Parathyroid adenoma (tissue), 2 donors: ENCODE measurements at regions not wholly inside any gene's neighbourhood (a gene's known extent, or its start where the extent isn't known, plus 50 kb on each side); places are given as distances from the start of the nearest gene placed in this dataset.

ENCODE experiments used
- H2AFZ ChIP-seq: fragments of 300-600 bp; sonication (generic); one replicate; pipeline ENCODE4 v1.7.0; 2017; ENCODE audit warnings: antibody characterized with exemption, mild to moderate bottlenecking
- H3K27ac ChIP-seq: fragments of 300-600 bp; sonication (generic); one replicate; pipeline ENCODE4 v1.7.0; 2017
- H3K27me3 ChIP-seq: fragments of 300-600 bp; sonication (generic); one replicate; pipeline ENCODE4 v1.7.0; 2017; ENCODE audit warnings: low read length; ENCODE audit not compliant: control insufficient read depth, insufficient read depth
- H3K36me3 ChIP-seq: fragments of 300-600 bp; sonication (generic); one replicate; pipeline ENCODE4 v1.7.0; 2017; ENCODE audit warnings: low read length; ENCODE audit not compliant: control insufficient read depth, insufficient read depth
- H3K4me1 ChIP-seq: fragments of 300-600 bp; sonication (generic); one replicate; pipeline ENCODE4 v1.7.0; 2017; ENCODE audit warnings: control low read depth
- H3K4me2 ChIP-seq: fragments of 300-600 bp; sonication (generic); one replicate; pipeline ENCODE4 v1.7.0; 2017; ENCODE audit warnings: low read length
- H3K4me3 ChIP-seq: fragments of 300-600 bp; sonication (generic); one replicate; pipeline ENCODE4 v1.7.0; 2017; ENCODE audit warnings: low read depth, low read length
- H3K79me2 ChIP-seq: fragments of 300-600 bp; sonication (generic); one replicate; pipeline ENCODE4 v1.7.0; 2017; ENCODE audit warnings: control low read depth
- H3K9ac ChIP-seq: fragments of 300-600 bp; sonication (generic); one replicate; pipeline ENCODE4 v1.7.0; 2017; ENCODE audit warnings: mild to moderate bottlenecking
- H3K9me3 ChIP-seq: fragments of 300-600 bp; sonication (generic); one replicate; pipeline ENCODE4 v1.7.0; 2017; ENCODE audit warnings: low read length; ENCODE audit not compliant: control insufficient read depth
- CTCF ChIP-seq: fragments of 300-600 bp; sonication (generic); IDR thresholded peaks from one replicate; pipeline ENCODE4 v1.7.0; 2017; ENCODE audit warnings: antibody characterized with exemption, mild to moderate bottlenecking
- donor health status: primary hyperparathyroidism.

- H3K79me2 ChIP-seq: no peaks in the 10 kb centered on the region
- no peaks in the 10 kb centered on the region for H3K4me1 ChIP-seq
- H2AFZ ChIP-seq: no peak overlapping the region
- H3K27me3 ChIP-seq: no peaks in the 10 kb centered on the region
- no peak for TF ChIP-seq CTCF
- no peaks in the 10 kb centered on the region for H3K36me3 ChIP-seq
- no peaks in the 10 kb centered on the region for H3K9me3 ChIP-seq
- H3K27ac ChIP-seq: no peak overlapping the region
- no peak overlapping the region for H3K4me3 ChIP-seq
- H3K9ac ChIP-seq: no peak overlapping the region
- H3K4me2 ChIP-seq: no peak overlapping the region
Measured at GRCh38 chr5:125660231-125660895, 762.8 kb upstream of the GRAMD2B start.

- Histone ChIP-seq H3K4me3 (no peak overlapping the region), H3K36me3 (no peaks in the 10 kb centered on the region), H3K9me3 (no peaks in the 10 kb centered on the region), H3K27ac (no peak overlapping the region), H3K27me3 (no peaks in the 10 kb centered on the region), H2AFZ (no peak overlapping the region), H3K79me2 (no peaks in the 10 kb centered on the region), H3K9ac (no peak overlapping the region), H3K4me1 (no peaks in the 10 kb centered on the region), H3K4me2 (no peak overlapping the region)
- no peak for TF ChIP-seq CTCF
Measured at GRCh38 chr5:125661584-125661983, 761.6 kb upstream of the GRAMD2B start.

GRCh38 chr5:125668884-125669283, 754.3 kb upstream of the GRAMD2B start:
- no peak for TF ChIP-seq CTCF
- Histone ChIP-seq H3K9ac (no peak overlapping the region), H2AFZ (no peak overlapping the region), H3K4me1 (no peaks in the 10 kb centered on the region), H3K4me2 (no peak overlapping the region), H3K4me3 (no peak overlapping the region), H3K9me3 (no peaks in the 10 kb centered on the region), H3K27ac (no peak overlapping the region), H3K27me3 (no peaks in the 10 kb centered on the region), H3K79me2 (no peaks in the 10 kb centered on the region), H3K36me3 (no peaks in the 10 kb centered on the region)

GRCh38 chr5:125673359-125673950, 749.8 kb upstream of the GRAMD2B start:
- H3K9me3 ChIP-seq: no peaks in the 10 kb centered on the region
- no peak overlapping the region for H3K9ac ChIP-seq
- H3K4me3 ChIP-seq: no peak overlapping the region
- H3K36me3 ChIP-seq: no peaks in the 10 kb centered on the region
- no peak overlapping the region for H2AFZ ChIP-seq
- H3K4me1 ChIP-seq: no peaks in the 10 kb centered on the region
- H3K79me2 ChIP-seq: no peaks in the 10 kb centered on the region
- no peaks in the 10 kb centered on the region for H3K27me3 ChIP-seq
- no peak overlapping the region for H3K4me2 ChIP-seq
- TF ChIP-seq CTCF: no peak
- H3K27ac ChIP-seq: no peak overlapping the region

- H3K79me2 ChIP-seq: no peaks in the 10 kb centered on the region
- H3K4me2 ChIP-seq: no peak overlapping the region
- no peak for TF ChIP-seq CTCF
- H3K27me3 ChIP-seq: no peaks in the 10 kb centered on the region
- H3K4me1 ChIP-seq: no peaks in the 10 kb centered on the region
- no peaks in the 10 kb centered on the region for H3K36me3 ChIP-seq
- H2AFZ ChIP-seq: no peak overlapping the region
- H3K9me3 ChIP-seq: no peaks in the 10 kb centered on the region
- no peak overlapping the region for H3K27ac ChIP-seq
- no peak overlapping the region for H3K9ac ChIP-seq
- no peak overlapping the region for H3K4me3 ChIP-seq
Measured at GRCh38 chr5:125679522-125679921, 743.7 kb upstream of the GRAMD2B start.
